Esophagus squamous epithelium (tissue), 4 donors: ENCODE measurements at regions not wholly inside any gene's neighbourhood (a gene's known extent, or its start where the extent isn't known, plus 50 kb on each side); places are given as distances from the start of the nearest gene placed in this dataset.

Experiments used
- CTCF ChIP-seq, 6 experiments: fragments of 450-650 bp in 4 of 6; fragments of 200-600 bp in 2 of 6; sonication (generic) in 2 of 6; IDR thresholded peaks; one replicate each; pipeline ENCODE4 v1.5.1; 2016 to 2019; ENCODE audit warnings: antibody characterized with exemption in 6 of 6, mild to moderate bottlenecking in 4 of 6, moderate library complexity in 4 of 6
- POLR2A ChIP-seq, 4 donors: fragments of 450-650 bp; IDR thresholded peaks; one replicate each; pipeline ENCODE4 v1.6.1; 2017; ENCODE audit warnings: antibody characterized with exemption in 4 of 4, mild to moderate bottlenecking in 4 of 4, moderate library complexity in 3 of 4

- TF ChIP-seq CTCF (IDR thresholded peaks at IDR 0.05) (no peak), POLR2A (IDR thresholded peaks at IDR 0.05) (no peak)
These were observed 895.1 kb upstream of the CELF4 start for GRCh38 chr18:38460657-38461056.
